Endothelial cell of umbilical vein (primary cell): ENCODE measurements at regions not wholly inside any gene's neighbourhood (a gene's known extent, or its start where the extent isn't known, plus 50 kb on each side); places are given as distances from the start of the nearest gene placed in this dataset.

Source experiments
- BruUV-seq: library from RNA; stranded (reverse); fragments of 400-500 nt; replicated peaks from 2 replicates; lab custom pipeline; 2021; lab: Mats Ljungman, UMichigan
- CTCF ChIA-PET: fragments of 300-600, 350-600 bp; sonication (Branson Sonifier 250); formaldehyde crosslinking; loops from one replicate; lab custom pipeline; 2021; ENCODE audit warnings: antibody characterized with exemption, inconsistent platforms; lab: Charles Lee
- POLR2A ChIA-PET: fragments of 300-600, 350-600 bp; sonication (Branson Sonifier 250); formaldehyde crosslinking; loops from one replicate; lab custom pipeline; 2021; ENCODE audit warnings: antibody characterized with exemption, inconsistent platforms; lab: Charles Lee
- DNase-seq: peaks from one replicate; pipeline ENCODE4 v3.0.0-alpha.2; 2011; ENCODE audit warnings: low read depth, low spot score
- FAIRE-seq: peaks from 2 replicates; lab custom pipeline; 2011; peaks lifted over from hg19 to GRCh38; lab: Jason Lieb, UNC
- H2AFZ ChIP-seq: 2 replicates; pipeline ENCODE4 v1.6.0; 2012; ENCODE audit warnings: low read depth, low read length, control low read depth, inconsistent platforms
- H3K27ac ChIP-seq: 2 replicates; pipeline ENCODE4 v1.5.1; 2011; ENCODE audit warnings: low read depth, mild to moderate bottlenecking, control low read depth, low read length, moderate library complexity; ENCODE audit not compliant: insufficient read depth
- H3K27me3 ChIP-seq, 2 experiments: 2 replicates each; pipeline versions ENCODE4 v1.6.0 to v1.6.1; 2011; ENCODE audit warnings: low read length in 2 of 2, mixed read lengths in 1 of 2; ENCODE audit not compliant: control insufficient read depth in 2 of 2, insufficient read depth in 2 of 2
- H3K36me3 ChIP-seq, 2 experiments: 2 replicates in 1 of 2; 3 replicates in 1 of 2; pipeline ENCODE4 v1.5.1; 2011; ENCODE audit warnings: low read length in 2 of 2, mild to moderate bottlenecking in 1 of 2, moderate library complexity in 1 of 2; ENCODE audit not compliant: control insufficient read depth in 2 of 2, insufficient read depth in 2 of 2; ENCODE audit errors: extremely low read depth in 1 of 2
- H3K4me1 ChIP-seq: 3 replicates; pipeline ENCODE4 v1.5.1; 2011; ENCODE audit warnings: mild to moderate bottlenecking, low read length; ENCODE audit not compliant: control insufficient read depth, insufficient read depth; ENCODE audit errors: extremely low read depth
- H3K4me2 ChIP-seq: 2 replicates; pipeline ENCODE4 v1.6.1; 2011; ENCODE audit warnings: low read length, control low read depth, mixed read lengths; ENCODE audit not compliant: insufficient read depth
- H3K4me3 ChIP-seq, 3 experiments: fragments of 200-600 bp in 1 of 3; sonication (generic), shearing (Covaris generic) in 1 of 3; replicated peaks in 1 of 3; 2 replicates each; pipeline ENCODE4 v1.5.1; 2011 to 2016; ENCODE audit warnings: control low read depth in 3 of 3, low read length in 3 of 3, mild to moderate bottlenecking in 2 of 3, inconsistent platforms in 1 of 3, low read depth in 1 of 3, moderate library complexity in 1 of 3; ENCODE audit not compliant: insufficient read depth in 1 of 3
- H3K79me2 ChIP-seq: 2 replicates; pipeline ENCODE4 v1.6.0; 2012; ENCODE audit warnings: low read length, inconsistent platforms; ENCODE audit not compliant: control insufficient read depth, insufficient read depth
- H3K9ac ChIP-seq: replicated peaks from 2 replicates; pipeline ENCODE3; 2011; ENCODE audit warnings: low read length, control low read depth; ENCODE audit not compliant: insufficient read depth; ENCODE audit errors: extremely low read depth
- H3K9me1 ChIP-seq: replicated peaks from 3 replicates; pipeline ENCODE4 v1.6.0; 2011; ENCODE audit warnings: mild to moderate bottlenecking, low read length; ENCODE audit not compliant: control insufficient read depth, insufficient read depth; ENCODE audit errors: extremely low read depth
- H3K9me3 ChIP-seq: replicated peaks from 2 replicates; pipeline ENCODE4 v1.5.1; 2012; ENCODE audit warnings: low read length, inconsistent platforms; ENCODE audit not compliant: control insufficient read depth, insufficient read depth
- H4K20me1 ChIP-seq: replicated peaks from 2 replicates; pipeline ENCODE3; 2011; ENCODE audit warnings: mild to moderate bottlenecking, low read length; ENCODE audit not compliant: control insufficient read depth, insufficient read depth; ENCODE audit errors: extremely low read depth
- GATA2 ChIP-seq: IDR thresholded peaks from 2 replicates; pipeline ENCODE4 v1.7.0; 2011; ENCODE audit warnings: low read depth, mild to moderate bottlenecking, moderate library complexity, mixed read lengths, low read length; ENCODE audit not compliant: insufficient read length, insufficient read depth
- JUN ChIP-seq: IDR thresholded peaks from 2 replicates; pipeline ENCODE4 v1.6.1; 2011; ENCODE audit warnings: borderline replicate concordance, low read depth; ENCODE audit not compliant: insufficient read length, insufficient read depth
- MAX ChIP-seq: IDR thresholded peaks from 2 replicates; pipeline ENCODE4 v1.6.1; 2011; ENCODE audit not compliant: insufficient read depth, insufficient read length
- MYC ChIP-seq: IDR thresholded peaks from one replicate; pipeline ENCODE4 v1.6.1; 2011; ENCODE audit warnings: mild to moderate bottlenecking, low read depth, low read length
- POLR2A ChIP-seq: IDR thresholded peaks from 2 replicates; pipeline ENCODE4 v1.6.1; 2012; ENCODE audit warnings: low read depth, mild to moderate bottlenecking, control low read depth, low read length
- POLR2AphosphoS5 ChIP-seq: IDR thresholded peaks from 2 replicates; pipeline ENCODE4 v1.6.1; 2012; ENCODE audit warnings: low read depth, mild to moderate bottlenecking, control low read depth, low read length, moderate library complexity; ENCODE audit not compliant: insufficient read depth
- dilution Hi-C: fragments of 300-500 bp; cut with MboI; formaldehyde crosslinking; loops from one replicate; pipeline ENCODE4 v1.15.0; 2019; ENCODE audit warnings: low sequenced_read_pairs; ENCODE audit not compliant: extremely low pct_ligation_motif_present
- intact Hi-C: fragments of 100-400 bp; cut with micrococcal nuclease; formaldehyde crosslinking; loops from one replicate; pipeline ENCODE4 v1.10.0; 2022
- TF ChIP-seq, protein P1 (sequence below), 2 donors: IDR thresholded peaks; 1 replicate in 1 of 2; 2 replicates in 1 of 2; pipeline ENCODE4 v1.5.1; 2011; ENCODE audit warnings: low read length in 2 of 2, mild to moderate bottlenecking in 2 of 2, moderate library complexity in 2 of 2, control low read depth in 1 of 2, inconsistent platforms in 1 of 2, low read depth in 1 of 2; ENCODE audit not compliant: insufficient read depth in 1 of 2; ENCODE audit errors: extremely low read depth in 1 of 2

DNA sequence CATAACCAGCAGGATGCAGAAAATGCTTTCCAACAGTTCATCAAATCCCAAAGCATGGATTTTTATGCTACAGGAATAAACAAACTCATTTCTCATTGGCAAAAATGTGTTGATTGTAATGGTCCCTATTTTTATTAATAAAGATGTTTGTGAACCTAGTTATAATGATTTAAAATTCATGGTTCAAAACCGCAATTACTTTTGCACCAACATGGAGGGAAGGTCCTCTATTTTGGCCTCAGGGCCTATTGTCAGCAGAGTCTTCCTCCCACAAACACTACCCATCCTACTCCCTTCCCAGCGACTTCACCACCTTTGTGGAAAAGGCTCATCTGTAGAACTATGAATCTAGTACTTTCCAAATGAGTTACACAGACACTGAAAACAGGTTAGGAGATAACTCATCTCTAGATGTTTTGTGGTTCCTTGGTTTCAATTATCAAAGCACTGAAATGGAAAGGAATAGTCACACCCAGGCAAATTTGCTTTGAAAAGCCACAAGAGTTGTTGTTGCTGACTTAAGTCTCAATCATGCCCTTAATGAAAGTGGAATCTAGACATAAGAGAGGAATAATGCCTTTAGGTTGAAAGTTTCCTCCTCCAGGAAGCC lies 59.4 kb upstream of the FRMD4A start:
- FAIRE-seq (no peak), DNase-seq (no peak)
- Histone ChIP-seq H3K9me3 (no peaks in the 10 kb centered on the region), H3K4me1 (no peaks in the 10 kb centered on the region), H3K36me3 (no peaks in the 10 kb centered on the region), H3K27me3 (peaks cover 4 to 10% of the 10 kb centered on the region in 2 experiments), H2AFZ (no peak overlapping the region), H3K4me3 (no peak overlapping the region), H3K9ac (no peak overlapping the region), H3K9me1 (no peaks in the 10 kb centered on the region), H3K4me2 (no peak overlapping the region), H4K20me1 (no peaks in the 10 kb centered on the region), H3K27ac (no peak overlapping the region), H3K79me2 (no peaks in the 10 kb centered on the region)
- dilution Hi-C loops (no loop called here), intact Hi-C loops (loop anchor here (5.0 kb wide), 1 partner anchor 92 kb away; no protein-coding TSS in a partner anchor)
- ChIA-PET CTCF (no interaction called here), POLR2A (no interaction called here)
- TF ChIP-seq JUN (no peak), POLR2A (no peak), GATA2 (no peak), MYC (no peak), POLR2AphosphoS5 (no peak), MAX (no peak)
- TF ChIP-seq, protein P1, sequence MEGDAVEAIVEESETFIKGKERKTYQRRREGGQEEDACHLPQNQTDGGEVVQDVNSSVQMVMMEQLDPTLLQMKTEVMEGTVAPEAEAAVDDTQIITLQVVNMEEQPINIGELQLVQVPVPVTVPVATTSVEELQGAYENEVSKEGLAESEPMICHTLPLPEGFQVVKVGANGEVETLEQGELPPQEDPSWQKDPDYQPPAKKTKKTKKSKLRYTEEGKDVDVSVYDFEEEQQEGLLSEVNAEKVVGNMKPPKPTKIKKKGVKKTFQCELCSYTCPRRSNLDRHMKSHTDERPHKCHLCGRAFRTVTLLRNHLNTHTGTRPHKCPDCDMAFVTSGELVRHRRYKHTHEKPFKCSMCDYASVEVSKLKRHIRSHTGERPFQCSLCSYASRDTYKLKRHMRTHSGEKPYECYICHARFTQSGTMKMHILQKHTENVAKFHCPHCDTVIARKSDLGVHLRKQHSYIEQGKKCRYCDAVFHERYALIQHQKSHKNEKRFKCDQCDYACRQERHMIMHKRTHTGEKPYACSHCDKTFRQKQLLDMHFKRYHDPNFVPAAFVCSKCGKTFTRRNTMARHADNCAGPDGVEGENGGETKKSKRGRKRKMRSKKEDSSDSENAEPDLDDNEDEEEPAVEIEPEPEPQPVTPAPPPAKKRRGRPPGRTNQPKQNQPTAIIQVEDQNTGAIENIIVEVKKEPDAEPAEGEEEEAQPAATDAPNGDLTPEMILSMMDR (IDR thresholded peaks at IDR 0.05; ENCODE audit: extremely low read depth in 1 of 2, insufficient read depth in 1 of 2, low read depth in 1 of 2, low read length in 2 of 2): no peak
- BruUV-seq: no TSS peak
